ENCODE measurements at regions not wholly inside any gene's neighbourhood (a gene's known extent, or its start where the extent isn't known, plus 50 kb on each side); places are given as distances from the start of the nearest gene placed in this dataset.

- TF ChIP-seq CTCF (IDR thresholded peaks at IDR 0.05 in 2 of 3, conservative IDR thresholded peaks at IDR 0.05 in 1 of 3; ENCODE audit: insufficient read depth in 2 of 3, low read depth in 1 of 3, low read length in 3 of 3) (no peak), MCM3 (IDR thresholded peaks at IDR 0.05) (no peak), FOSL1 (tag; conservative IDR thresholded peaks at IDR 0.05) (no peak), SAP30 (IDR thresholded peaks at IDR 0.05; ENCODE audit: borderline replicate concordance, insufficient read depth, low read depth, low read length, poor library complexity, severe bottlenecking) (no peak), RFX5 (IDR thresholded peaks at IDR 0.05; ENCODE audit: low read depth, low read length) (no peak), ZNF77 (CRISPR knock-in tag; IDR thresholded peaks at IDR 0.05) (no peak), SP2 (IDR thresholded peaks at IDR 0.05; ENCODE audit: extremely low read depth, low read depth, low read length, poor library complexity, severe bottlenecking) (no peak), ZBTB7A (IDR thresholded peaks at IDR 0.05; ENCODE audit: borderline replicate concordance, control insufficient read depth, low read depth, low read length) (no peak), HDAC2 (IDR thresholded peaks at IDR 0.05) (no peak), NELFE (IDR thresholded peaks at IDR 0.05; ENCODE audit: insufficient read depth, insufficient read length) (no peak), CHCHD3 (CRISPR knock-in tag; IDR thresholded peaks at IDR 0.05) (no peak), EZH2 (IDR thresholded peaks at IDR 0.05; ENCODE audit: borderline replicate concordance, low read depth, low read length) (no peak)
- TF ChIP-seq, protein P1, sequence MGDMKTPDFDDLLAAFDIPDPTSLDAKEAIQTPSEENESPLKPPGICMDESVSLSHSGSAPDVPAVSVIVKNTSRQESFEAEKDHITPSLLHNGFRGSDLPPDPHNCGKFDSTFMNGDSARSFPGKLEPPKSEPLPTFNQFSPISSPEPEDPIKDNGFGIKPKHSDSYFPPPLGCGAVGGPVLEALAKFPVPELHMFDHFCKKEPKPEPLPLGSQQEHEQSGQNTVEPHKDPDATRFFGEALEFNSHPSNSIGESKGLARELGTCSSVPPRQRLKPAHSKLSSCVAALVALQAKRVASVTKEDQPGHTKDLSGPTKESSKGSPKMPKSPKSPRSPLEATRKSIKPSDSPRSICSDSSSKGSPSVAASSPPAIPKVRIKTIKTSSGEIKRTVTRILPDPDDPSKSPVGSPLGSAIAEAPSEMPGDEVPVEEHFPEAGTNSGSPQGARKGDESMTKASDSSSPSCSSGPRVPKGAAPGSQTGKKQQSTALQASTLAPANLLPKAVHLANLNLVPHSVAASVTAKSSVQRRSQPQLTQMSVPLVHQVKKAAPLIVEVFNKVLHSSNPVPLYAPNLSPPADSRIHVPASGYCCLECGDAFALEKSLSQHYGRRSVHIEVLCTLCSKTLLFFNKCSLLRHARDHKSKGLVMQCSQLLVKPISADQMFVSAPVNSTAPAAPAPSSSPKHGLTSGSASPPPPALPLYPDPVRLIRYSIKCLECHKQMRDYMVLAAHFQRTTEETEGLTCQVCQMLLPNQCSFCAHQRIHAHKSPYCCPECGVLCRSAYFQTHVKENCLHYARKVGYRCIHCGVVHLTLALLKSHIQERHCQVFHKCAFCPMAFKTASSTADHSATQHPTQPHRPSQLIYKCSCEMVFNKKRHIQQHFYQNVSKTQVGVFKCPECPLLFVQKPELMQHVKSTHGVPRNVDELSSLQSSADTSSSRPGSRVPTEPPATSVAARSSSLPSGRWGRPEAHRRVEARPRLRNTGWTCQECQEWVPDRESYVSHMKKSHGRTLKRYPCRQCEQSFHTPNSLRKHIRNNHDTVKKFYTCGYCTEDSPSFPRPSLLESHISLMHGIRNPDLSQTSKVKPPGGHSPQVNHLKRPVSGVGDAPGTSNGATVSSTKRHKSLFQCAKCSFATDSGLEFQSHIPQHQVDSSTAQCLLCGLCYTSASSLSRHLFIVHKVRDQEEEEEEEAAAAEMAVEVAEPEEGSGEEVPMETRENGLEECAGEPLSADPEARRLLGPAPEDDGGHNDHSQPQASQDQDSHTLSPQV (IDR thresholded peaks at IDR 0.05) = no peak
- TF ChIP-seq, protein P2, sequence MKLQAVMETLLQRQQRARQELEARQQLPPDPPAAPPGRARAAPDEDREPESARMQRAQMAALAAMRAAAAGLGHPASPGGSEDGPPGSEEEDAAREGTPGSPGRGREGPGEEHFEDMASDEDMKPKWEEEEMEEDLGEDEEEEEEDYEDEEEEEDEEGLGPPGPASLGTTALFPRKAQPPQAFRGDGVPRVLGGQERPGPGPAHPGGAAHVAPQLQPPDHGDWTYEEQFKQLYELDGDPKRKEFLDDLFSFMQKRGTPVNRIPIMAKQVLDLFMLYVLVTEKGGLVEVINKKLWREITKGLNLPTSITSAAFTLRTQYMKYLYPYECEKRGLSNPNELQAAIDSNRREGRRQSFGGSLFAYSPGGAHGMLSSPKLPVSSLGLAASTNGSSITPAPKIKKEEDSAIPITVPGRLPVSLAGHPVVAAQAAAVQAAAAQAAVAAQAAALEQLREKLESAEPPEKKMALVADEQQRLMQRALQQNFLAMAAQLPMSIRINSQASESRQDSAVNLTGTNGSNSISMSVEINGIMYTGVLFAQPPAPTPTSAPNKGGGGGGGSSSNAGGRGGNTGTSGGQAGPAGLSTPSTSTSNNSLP (IDR thresholded peaks at IDR 0.05; ENCODE audit: borderline replicate concordance, low read depth, low read length) = no peak
Measured at GRCh38 chr2:222133897-222134296, 164.9 kb downstream of the PAX3 start.

Measured in K562 (cell line).